DOHH2 (cell line): ENCODE measurements at regions not wholly inside any gene's neighbourhood (a gene's known extent, or its start where the extent isn't known, plus 50 kb on each side); places are given as distances from the start of the nearest gene placed in this dataset.

Source experiments
- H3F3A ChIP-seq: fragments of 200-600 bp; sonication (generic), shearing (Covaris generic); 2 replicates; pipeline ENCODE4 v1.6.0; 2016; ENCODE audit warnings: antibody characterized with exemption, mild to moderate bottlenecking; ENCODE audit not compliant: control insufficient read depth, insufficient read depth
- H3K27ac ChIP-seq: fragments of 200-600 bp; sonication (generic); 2 replicates; pipeline ENCODE4 v1.5.1; 2014; ENCODE audit warnings: low read depth, mild to moderate bottlenecking, low read length, moderate library complexity
- H3K27me3 ChIP-seq: fragments of 200-600 bp; sonication (generic); 2 replicates; pipeline ENCODE4 v1.6.1; 2014; ENCODE audit warnings: mild to moderate bottlenecking, low read length, mixed read lengths; ENCODE audit not compliant: control insufficient read depth
- H3K36me3 ChIP-seq: fragments of 200-600 bp; sonication (generic); 2 replicates; pipeline ENCODE4 v1.6.1; 2014; ENCODE audit warnings: mild to moderate bottlenecking, low read length, moderate library complexity, mixed read lengths; ENCODE audit not compliant: control insufficient read depth
- H3K4me1 ChIP-seq: fragments of 200-600 bp; sonication (generic); 2 replicates; pipeline ENCODE4 v1.6.1; 2014; ENCODE audit warnings: mild to moderate bottlenecking, low read length, mixed read lengths; ENCODE audit not compliant: control insufficient read depth
- H3K4me2 ChIP-seq: fragments of 200-600 bp; sonication (generic); 2 replicates; pipeline ENCODE4 v1.6.0; 2014; ENCODE audit warnings: mild to moderate bottlenecking, low read length, moderate library complexity
- H3K4me3 ChIP-seq: fragments of 200-600 bp; sonication (generic); 2 replicates; pipeline ENCODE4 v1.5.1; 2014; ENCODE audit warnings: mild to moderate bottlenecking, low read length, mixed read lengths
- H3K79me2 ChIP-seq: fragments of 200-600 bp; sonication (generic); 2 replicates; pipeline ENCODE4 v1.6.1; 2014; ENCODE audit warnings: mild to moderate bottlenecking, low read length, mixed read lengths; ENCODE audit not compliant: control insufficient read depth
- H3K9me2 ChIP-seq: fragments of 200-600 bp; sonication (generic); replicated peaks from 2 replicates; pipeline ENCODE4 v1.6.1; 2014; ENCODE audit warnings: mild to moderate bottlenecking, low read length, mixed read lengths; ENCODE audit not compliant: control insufficient read depth
- H3K9me3 ChIP-seq: fragments of 200-600 bp; sonication (generic); 2 replicates; pipeline ENCODE4 v1.6.1; 2014; ENCODE audit warnings: antibody characterized with exemption, low read length, mixed read lengths; ENCODE audit not compliant: control insufficient read depth, insufficient read depth
- H4K20me1 ChIP-seq: fragments of 200-600 bp; sonication (generic); 2 replicates; pipeline ENCODE4 v1.6.0; 2014; ENCODE audit warnings: low read depth, mild to moderate bottlenecking, antibody characterized with exemption, low read length, moderate library complexity; ENCODE audit not compliant: control insufficient read depth, insufficient read depth
- EZH2phosphoT487 ChIP-seq: fragments of 200-600 bp; sonication (generic); IDR thresholded peaks from 2 replicates; pipeline ENCODE4 v1.6.1; 2017; ENCODE audit warnings: borderline replicate concordance, mild to moderate bottlenecking, antibody characterized with exemption, low read length, moderate library complexity, mixed read lengths
- TF ChIP-seq, protein P1 (sequence below): fragments of 200-600 bp; sonication (generic); IDR thresholded peaks from one replicate; pipeline ENCODE4 v1.5.1; 2014; ENCODE audit warnings: antibody characterized with exemption, mild to moderate bottlenecking, low read depth, low read length; ENCODE audit not compliant: poor library complexity, severe bottlenecking

DNA sequence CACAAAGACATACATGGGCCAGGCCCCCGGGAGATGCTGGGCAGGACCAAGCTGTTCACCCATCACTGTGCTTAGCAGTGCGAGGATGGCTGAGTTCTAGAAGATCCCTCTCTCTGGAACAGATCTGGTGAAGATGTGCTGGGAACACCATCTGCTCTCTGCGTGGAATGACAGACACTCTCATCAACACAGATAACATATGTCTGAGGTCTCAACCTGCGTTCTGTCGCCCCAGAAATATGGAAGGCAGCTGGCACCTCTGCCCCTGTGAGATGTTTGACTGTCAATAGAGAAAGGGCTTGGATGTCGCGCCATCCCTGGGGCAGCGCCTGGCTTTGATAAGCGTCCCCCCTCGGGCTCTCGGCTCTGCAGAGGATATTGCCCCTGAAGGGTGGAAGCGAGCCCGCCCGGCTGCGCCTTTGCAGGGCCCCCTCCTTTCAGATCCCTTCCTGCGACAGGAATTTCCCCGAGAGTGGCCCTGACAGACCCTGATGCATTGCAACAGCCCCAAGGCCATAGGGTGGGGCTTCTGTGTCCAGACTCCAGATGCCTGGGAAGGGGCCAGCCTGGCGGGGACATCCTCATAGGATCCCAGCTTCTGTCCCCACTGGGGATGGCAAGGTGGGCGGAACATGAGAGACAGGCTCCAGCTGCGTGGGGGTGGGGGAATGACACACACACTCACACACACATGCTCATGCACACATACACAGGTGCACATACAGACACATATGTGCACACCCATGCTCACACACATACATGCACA, 86.9 kb upstream of the ZNF469 start:
- Histone ChIP-seq H3K4me1 (no peaks in the 10 kb centered on the region), H3K79me2 (no peaks in the 10 kb centered on the region), H3K4me2 (no peak overlapping the region), H3K9me3 (no peaks in the 10 kb centered on the region), H4K20me1 (no peaks in the 10 kb centered on the region), H3K4me3 (no peak overlapping the region), H3F3A (no peaks in the 10 kb centered on the region), H3K27me3 (no peaks in the 10 kb centered on the region), H3K36me3 (no peaks in the 10 kb centered on the region), H3K27ac (no peak overlapping the region), H3K9me2 (no peaks in the 10 kb centered on the region)
- TF ChIP-seq, protein P1, sequence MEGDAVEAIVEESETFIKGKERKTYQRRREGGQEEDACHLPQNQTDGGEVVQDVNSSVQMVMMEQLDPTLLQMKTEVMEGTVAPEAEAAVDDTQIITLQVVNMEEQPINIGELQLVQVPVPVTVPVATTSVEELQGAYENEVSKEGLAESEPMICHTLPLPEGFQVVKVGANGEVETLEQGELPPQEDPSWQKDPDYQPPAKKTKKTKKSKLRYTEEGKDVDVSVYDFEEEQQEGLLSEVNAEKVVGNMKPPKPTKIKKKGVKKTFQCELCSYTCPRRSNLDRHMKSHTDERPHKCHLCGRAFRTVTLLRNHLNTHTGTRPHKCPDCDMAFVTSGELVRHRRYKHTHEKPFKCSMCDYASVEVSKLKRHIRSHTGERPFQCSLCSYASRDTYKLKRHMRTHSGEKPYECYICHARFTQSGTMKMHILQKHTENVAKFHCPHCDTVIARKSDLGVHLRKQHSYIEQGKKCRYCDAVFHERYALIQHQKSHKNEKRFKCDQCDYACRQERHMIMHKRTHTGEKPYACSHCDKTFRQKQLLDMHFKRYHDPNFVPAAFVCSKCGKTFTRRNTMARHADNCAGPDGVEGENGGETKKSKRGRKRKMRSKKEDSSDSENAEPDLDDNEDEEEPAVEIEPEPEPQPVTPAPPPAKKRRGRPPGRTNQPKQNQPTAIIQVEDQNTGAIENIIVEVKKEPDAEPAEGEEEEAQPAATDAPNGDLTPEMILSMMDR: no peak
- no peak for TF ChIP-seq EZH2phosphoT487

GRCh38 chr16:88296437-88297177, 86.2 kb upstream of the ZNF469 start:
- Histone ChIP-seq H3K9me3 (no peaks in the 10 kb centered on the region), H3K4me3 (no peak overlapping the region), H4K20me1 (no peaks in the 10 kb centered on the region), H3K4me2 (no peak overlapping the region), H3K4me1 (no peaks in the 10 kb centered on the region), H3K36me3 (no peaks in the 10 kb centered on the region), H3F3A (no peaks in the 10 kb centered on the region), H3K27me3 (no peaks in the 10 kb centered on the region), H3K9me2 (no peaks in the 10 kb centered on the region), H3K27ac (no peak overlapping the region), H3K79me2 (no peaks in the 10 kb centered on the region)
- TF ChIP-seq, protein P1: no peak

- Histone ChIP-seq H3K4me3 (no peak overlapping the region), H3K27me3 (no peaks in the 10 kb centered on the region)
Measured at GRCh38 chr16:88297178-88297720, 85.5 kb upstream of the ZNF469 start.

More at GRCh38 chr16:88297178-88297720, 85.5 kb upstream of the ZNF469 start:
- no peaks in the 10 kb centered on the region for H3K36me3 ChIP-seq
- no peaks in the 10 kb centered on the region for H3K79me2 ChIP-seq
- H3K9me3 ChIP-seq: no peaks in the 10 kb centered on the region
- no peak for TF ChIP-seq EZH2phosphoT487
- TF ChIP-seq, protein P1: no peak
- H3K27ac ChIP-seq: no peak overlapping the region
- no peaks in the 10 kb centered on the region for H3F3A ChIP-seq
- no peaks in the 10 kb centered on the region for H3K4me1 ChIP-seq
- no peaks in the 10 kb centered on the region for H3K9me2 ChIP-seq
- H3K4me2 ChIP-seq: no peak overlapping the region
- no peaks in the 10 kb centered on the region for H4K20me1 ChIP-seq
